GM19043 (cell line): ENCODE measurements at regions not wholly inside any gene's neighbourhood (a gene's known extent, or its start where the extent isn't known, plus 50 kb on each side); places are given as distances from the start of the nearest gene placed in this dataset.
A peak's percentile ranks its signal among the peaks of the same experiment; 100 is the strongest.

ENCODE experiments used
- ATAC-seq: cut with Tn5 transposase; IDR thresholded peaks from one replicate; pipeline ENCODE4 v1.9.1; 2021; ENCODE audit warnings: low read depth; ENCODE audit not compliant: unreplicated experiment

DNA sequence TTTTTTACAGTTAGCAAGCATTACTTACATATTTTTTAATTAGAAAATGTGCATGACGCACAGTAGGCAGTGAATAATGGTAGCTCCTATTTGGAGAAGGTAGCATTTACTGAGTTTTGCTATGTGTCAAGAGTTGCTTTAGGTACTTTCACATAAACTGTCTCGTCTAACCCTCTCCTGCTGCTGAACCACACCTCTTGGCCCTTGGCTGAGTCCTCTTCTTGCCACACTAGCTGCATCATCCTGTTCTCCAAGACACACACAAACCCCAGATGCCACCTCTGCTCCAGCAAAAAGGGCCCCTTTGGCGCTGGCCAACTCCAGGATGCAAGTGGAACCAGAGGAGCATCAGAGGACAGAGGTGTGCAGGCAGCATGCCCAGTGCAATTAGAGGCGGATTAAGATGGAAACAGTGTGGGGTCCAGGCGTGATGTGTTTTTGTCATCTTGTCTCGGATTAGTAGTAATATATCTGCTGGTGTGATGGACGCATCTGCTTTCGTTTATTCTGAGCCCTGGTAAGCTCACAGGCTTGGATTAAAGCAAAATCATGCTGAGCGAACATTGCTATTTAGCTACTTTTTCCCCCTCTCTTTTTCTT is 367.0 kb upstream of the CADM1 start:
- ATAC-seq = no peak

DNA sequence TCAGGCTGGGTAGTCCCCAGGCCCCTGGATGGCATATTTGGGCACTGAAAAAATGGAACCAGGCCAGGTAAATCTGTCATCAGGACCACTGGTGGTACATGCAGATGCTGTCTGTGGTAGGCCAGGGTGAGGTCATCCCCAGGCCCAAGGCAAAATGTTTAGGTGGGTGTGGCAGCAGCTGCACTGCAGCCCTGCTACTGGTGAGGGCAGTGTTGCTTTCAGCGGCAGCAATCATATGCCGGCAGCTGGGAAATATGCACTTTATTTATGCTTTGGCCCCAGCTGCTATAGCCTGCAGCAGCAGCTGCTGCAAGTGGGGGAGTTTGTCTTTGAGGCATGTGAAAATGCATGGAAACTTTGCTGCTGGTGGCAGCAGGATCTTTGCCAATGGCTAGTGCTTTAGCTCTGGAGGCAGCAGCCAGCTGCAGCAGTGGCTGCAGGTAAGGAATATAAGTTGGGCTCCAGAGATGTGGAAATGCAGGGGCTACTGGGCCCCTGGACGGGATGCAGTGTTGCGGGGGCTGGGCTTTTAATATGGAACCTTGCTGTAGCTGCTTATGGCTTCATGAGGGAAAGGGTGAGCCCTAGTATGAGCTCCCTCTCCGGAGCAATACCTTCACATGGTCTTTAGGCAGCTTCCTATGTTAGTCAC is 365.7 kb upstream of the CADM1 start:
- peak; percentile 74 for ATAC-seq

DNA sequence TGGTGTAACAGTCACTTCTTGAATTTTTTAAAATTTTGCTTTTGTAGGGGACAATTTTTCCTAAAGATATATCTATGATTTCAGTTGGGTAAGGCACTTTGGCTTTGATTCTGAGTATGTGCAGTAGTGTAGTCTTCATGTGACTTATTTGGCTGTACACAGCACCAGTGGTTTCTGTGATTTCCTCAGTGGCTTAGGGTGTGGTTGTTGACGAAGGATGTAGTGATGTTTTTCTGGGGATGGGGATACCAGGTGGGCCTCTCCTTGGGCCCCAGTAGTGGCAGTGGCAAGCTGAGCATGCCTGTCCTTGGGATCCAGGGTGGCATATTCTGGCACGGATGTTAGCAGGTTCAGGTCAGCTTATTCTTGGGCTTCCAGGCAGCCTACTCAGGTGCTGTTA is 364.9 kb upstream of the CADM1 start:
- no peak for ATAC-seq

DNA sequence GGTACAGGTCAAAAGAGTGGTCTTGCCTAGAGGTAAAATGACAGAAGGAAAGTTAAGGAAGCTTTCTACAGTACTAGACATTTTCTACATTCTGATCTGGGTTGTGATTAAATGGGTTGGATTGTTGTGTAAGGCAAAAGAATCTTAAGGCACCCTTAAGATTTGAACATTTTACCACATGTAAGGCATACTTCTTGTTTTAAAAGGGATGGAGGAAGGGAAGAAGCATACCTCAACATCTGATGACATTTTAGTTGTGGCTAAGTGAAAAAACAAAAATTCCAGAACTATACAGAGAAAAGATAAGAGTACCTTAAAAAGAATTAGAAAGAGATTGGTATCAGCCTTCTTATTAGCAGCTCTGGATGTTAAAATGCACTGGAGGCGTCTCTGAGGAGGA is 356.0 kb upstream of the CADM1 start:
- ATAC-seq = no peak

DNA sequence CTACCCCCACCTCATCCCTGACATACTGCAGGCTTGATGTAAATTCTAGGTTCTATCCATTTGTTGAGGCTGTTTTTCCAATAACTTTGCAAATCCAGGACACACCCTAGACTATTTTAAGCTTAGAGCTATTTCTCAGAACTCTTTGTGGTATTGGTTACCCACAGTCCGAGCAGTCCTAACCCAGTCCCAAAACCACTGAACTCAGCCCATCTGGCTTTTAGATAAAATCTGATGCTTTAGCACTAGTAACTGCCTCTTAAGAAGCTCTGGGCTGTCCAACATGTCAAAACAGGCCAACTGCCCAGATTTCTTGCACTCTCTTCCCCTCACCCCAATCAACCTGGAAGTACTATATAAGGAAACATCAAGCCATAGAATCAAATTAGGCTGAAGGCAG is 344.4 kb upstream of the CADM1 start:
- ATAC-seq = no peak

DNA sequence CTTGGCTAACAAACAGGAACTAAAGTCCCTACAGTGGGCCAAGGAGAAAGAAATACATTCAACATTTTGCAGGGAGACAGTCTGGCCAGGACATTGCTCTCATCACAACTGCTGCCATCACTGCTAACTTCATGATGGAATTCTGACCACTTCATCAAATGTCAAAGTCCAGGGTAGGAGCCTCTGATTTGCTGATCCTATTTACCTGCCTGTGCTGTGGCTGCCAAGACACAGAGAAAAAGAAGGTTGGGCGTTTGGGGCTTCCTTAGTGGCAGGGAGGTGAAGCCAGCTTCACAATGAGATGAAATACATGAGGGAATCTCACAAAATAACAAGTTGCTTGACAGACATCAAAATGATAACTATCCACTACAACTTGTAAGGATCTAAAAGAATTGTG is 343.9 kb upstream of the CADM1 start:
- no peak for ATAC-seq

DNA sequence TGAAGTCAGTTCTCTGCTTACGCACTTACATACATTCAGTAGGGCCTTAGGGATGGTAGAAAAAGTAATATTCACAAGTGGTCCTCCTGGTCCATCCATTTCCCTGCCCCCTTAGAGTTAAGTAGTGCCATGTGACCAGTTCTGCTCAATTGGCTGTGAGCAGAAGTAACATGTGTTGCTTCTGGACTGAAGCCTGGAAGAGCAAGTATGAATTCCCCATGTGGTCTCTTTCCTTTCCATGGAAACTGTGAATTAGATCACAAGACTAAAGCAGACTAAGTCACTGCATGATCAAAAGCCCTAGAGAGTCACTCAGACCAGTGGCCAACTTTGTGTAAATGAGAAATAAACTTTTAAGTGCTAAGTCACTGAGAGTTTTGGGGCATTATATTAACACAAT is 341.7 kb upstream of the CADM1 start:
- no peak for ATAC-seq

DNA sequence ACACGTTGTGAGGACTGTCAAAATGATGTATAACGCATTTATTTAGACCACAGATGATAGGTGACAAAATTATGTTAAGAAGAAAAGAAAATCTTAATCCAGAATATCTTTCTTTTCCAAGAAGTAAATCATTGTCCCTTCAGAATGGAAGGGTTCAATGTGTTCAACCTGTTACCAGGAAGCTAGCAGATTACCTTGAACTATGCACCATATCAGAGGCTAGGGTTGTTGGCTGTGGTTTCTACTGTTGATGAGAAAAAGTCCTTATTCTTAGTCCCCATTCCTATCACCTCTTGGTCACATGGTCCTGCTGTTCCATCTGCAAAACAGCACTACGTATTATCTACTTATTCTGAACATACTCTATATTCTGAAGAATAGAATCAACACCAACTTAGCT is 339.5 kb upstream of the CADM1 start:
- ATAC-seq = no peak

DNA sequence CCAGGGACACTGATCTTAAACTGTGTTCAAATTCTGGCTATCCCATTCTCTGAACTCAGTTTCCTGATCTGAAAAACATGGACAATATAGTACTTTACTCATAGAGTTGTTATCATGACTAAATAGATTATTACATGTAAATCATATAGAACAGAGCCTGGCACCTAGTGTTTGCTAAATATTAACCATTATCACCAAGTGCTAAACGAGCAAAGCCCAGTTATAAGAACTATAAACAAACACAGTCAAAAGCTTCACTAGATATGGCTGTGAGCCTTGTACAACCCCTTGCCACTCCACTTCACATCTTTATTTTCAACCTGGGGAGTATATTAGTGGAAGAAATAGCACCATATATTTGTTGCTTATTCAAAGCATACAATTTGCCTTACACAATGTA is 338.9 kb upstream of the CADM1 start:
- ATAC-seq = no peak

DNA sequence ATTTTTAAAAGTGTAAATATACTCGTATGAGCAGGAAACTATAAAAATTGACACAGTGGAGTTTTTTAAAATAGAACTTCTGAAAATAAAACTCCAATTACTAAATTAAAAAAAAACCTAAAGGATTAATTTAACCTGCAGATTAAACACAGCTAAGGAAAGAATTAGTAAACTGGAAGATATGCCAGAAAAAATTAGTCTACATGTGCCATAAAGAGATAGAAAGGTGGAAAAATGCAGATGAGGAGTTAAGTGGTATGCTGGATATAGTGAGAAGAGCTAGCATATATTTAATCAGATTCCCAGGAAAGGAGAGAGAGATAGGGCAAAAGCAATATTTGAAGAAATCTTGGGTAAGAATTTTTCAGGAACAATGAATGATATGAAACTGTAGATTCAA is 315.8 kb upstream of the CADM1 start:
- no peak for ATAC-seq

DNA sequence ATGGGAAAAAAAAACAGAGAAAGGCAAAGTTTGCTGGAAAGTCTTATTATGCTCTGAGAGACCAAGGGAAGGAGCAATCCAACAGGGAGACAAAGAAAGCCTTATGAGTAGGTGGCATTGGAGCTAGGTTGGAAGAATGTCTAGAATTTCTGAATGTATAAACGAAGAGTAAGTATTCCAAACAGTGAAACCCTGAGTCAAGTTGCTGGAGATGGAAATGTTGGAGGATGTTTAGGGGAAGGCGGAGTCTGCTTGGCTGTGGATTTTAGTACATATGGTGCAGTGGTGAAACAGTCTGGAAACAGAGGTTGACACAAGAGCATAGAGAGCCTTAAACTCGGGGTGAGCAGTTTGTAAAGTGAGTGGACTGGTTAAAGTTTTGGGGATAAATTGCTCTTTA is 314.8 kb upstream of the CADM1 start:
- ATAC-seq = no peak

DNA sequence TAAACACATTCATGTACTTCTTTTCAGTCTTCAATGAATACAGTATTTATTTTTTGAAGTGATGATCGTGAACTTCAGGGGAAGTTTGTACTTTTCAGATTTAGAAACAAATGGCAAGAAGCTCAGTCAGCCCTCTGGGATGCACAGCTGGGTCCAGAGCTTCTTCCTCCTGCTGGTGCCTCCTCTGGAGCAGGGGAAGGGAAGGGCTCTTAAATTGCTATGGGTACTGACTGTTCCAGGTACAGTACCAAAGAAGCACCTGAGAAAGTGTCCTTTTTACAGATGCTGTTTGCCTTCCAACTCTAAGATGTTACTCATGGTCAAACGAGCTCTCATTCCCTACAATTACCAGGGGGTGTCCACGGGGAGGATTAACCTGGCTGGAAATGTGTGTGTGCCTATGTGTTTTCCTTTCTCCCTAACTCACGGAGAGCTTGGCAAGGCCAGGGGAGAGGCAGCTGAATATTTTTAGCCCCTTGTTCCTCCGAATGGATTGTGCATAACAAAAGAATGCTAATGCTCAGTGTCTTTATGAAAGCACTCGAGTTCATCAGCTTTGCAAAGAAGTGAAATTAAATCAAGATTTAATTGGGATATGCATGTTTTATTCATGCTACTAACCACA is 313.7 kb upstream of the CADM1 start:
- no peak for ATAC-seq

DNA sequence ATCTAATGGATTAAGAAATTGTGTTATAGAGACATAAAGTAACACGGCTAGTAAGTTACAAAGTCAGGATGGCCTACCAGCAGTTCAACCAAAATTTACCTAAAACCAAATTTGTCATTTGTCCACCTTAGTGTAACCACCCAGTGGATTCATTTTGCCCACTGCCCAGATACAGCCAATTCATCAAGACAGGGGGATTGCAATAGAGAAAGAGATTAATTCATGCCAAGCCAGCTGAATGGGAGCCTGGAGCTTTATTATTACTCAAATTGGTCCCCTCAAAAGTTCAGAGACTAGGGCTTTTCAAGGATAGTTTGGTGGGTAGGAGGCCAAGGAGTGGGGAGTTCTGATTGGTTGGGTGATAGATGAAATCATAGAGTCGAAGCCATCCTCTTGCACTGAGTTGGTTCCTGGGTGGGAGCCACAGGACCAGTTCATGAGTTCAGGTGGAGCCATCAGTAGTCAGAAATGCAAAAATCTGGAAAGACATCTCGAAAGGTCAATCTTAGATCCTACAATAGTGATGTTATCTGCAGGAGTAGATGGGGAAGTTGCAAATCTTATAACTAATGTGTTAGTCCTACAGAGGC is 304.2 kb upstream of the CADM1 start:
- no peak for ATAC-seq

DNA sequence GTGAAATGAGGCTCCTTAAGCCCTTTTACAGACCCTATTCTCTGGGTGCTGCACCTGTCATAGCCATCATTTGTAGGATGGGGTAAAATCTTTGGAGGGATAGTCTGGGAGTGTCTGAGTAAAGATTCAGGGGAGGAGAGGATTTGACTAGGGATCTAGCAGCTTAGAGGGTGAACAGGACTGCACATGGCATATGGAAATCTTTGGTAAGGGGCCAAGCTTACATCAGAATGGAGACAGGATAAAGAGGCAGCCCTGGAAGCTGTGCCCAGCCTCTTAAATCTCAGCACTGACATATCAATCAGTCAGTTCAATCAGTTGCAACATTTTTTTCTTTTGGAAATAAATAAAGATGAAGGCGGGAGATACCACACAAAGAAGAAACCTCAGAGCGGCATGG is 301.8 kb upstream of the CADM1 start:
- ATAC-seq = no peak

DNA sequence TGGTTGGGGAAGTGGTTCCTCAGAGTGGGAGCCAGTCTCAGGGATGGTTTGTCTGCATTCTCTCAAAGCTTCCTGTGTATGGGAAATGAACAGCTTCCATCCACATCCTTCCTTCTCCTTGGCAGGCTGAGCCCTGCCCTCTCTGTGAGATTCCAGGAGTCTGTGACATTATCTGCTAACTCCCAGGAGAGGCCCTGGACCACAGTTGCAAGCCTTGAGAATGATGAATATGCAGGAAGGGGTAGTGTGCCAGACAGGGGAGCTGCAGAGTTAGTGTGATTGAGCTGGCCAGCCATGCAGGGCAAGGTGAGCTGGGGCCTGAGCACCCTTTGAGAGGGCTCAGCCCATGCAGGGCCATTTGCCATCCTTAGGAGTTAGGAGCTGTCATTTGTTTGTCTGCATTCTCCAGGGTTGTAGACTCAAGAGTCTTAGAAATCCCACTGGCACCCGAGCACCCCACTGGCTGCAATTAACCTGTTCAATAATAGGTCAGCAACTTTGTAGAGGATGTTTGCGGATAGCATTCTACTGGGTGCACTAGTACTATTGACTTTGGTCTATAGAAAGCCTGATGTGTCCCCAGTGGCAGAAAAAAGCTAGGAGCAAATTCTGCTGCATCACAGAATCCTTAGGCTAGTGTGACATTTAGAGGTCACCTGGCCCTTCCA is 299.0 kb upstream of the CADM1 start:
- no peak for ATAC-seq

DNA sequence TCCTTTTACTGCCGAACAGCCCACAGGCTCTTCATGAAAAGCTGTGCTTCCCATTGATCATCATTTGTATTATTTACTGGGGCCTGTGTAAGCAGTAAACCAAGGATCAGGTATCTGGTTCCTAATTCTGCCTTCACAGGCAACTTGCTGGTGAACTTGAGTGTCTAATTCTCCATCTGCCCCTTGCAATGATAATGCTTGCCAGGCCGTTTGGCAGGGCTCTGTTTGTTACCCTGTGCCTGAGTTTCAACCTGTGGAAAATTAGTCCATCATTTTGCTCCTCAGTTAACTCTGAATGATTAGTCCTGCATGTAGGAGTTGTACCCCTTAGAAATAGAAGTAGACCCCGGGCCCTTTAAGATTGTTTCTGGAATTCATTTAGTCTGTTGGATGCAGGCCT is 298.4 kb upstream of the CADM1 start:
- no peak for ATAC-seq

DNA sequence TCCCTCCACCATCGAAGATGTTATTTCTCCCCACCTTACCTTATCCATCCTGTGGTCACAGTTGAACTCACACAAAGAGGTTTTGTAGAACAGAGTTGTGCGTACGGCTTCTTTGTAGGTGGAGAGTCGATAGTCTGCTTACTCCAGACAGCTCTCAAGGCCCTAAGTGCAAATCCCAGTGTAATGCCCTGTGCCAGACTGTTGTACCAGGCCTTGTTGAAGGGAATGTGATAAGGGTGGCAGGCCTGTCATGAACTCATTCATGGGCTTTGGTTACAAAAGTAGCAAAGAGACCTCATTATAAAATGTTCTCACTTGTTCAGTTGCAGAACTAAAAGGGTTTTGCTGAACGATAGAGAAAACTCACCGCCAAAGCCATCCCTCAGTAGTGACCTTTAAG is 288.7 kb upstream of the CADM1 start:
- ATAC-seq = no peak

DNA sequence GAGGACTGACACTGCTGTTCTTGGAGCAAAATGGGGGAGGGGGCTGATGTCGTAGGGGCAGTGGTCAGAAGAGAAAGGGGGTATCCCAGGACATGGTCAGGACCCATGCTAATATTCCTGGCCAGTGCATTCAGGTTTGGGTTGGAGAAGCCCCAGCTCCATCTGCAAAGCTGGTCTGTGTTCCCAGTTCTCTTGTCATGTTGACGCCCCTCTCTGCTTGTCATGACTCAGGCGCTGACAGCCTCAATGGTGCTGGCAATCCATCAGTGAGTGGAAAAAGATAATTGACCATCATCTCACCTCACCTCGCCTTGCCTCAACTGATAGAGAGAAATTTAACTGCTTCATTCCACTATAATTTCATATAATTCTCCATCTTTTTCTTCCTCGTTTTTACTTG is 283.1 kb upstream of the CADM1 start:
- ATAC-seq = no peak

DNA sequence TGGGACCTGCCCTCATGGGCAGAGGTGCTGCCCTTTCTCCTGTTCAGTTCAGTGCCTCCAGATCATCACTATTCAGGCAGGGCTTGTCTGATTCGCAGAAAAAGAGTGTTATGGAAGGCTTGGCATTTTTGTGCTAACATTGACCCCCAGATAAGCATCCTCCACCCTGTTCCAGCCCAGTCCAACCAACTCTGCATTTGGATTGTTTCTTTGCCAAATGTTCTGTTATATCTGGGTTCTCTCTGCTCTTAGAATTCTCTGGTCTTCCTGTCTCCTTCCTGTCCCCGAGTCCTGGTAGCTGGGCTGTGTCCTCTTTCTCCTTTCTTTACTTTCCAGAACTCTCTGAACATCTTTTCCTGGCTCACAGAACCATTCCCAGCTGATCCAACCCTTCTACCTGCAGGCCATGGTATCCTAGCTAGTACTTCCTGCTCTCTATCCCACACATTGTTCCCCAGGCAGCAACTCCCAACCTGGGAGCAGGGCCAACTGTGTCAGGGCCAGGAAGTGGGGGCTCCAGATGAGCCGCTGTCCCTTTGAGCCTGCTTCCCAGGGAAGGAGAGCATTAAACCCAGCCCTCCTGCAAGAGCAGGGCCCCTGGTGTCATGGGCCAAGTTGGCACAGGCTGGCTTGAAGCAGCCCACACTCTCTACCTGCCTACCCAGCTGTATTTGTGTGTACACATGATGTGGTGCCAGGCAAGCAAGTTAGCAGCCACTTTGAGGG is 280.7 kb upstream of the CADM1 start:
- ATAC-seq = no peak

DNA sequence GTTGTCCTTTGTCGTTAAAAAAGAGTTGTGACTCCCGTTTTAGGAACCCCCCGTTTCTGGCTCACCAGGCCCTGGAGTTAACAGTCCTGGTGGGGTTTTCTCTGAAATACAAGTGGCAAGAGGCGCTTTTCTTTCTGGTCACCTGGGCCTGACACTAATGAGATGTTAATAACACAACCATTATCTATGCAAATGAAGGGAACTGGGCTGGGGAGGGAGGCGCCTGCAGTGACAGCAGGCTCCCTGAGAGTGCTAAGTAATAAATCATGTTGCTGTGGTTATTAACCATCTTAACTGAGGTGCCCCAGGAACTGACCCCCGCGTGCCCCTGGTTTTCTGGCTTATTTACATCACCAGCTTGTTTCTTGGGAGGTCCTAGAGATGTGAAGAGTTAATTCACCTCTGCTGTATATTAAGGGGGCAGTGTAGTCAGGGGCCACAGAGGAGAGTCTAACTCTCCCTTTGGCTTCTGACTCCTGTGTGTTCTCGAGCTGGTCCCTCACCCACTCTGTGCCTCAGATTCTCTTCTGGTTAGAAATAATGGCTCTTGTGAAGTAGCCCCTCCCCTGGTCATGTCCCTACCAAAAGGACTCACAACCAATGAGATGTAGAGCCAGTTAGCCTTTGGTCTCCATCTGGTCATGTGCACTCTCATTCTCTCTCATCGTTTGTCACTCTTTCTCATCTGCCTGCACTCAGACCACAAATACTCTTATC is 276.6 kb upstream of the CADM1 start:
- no peak for ATAC-seq
